Fibroblast of pulmonary artery (primary cell): ENCODE measurements at regions not wholly inside any gene's neighbourhood (a gene's known extent, or its start where the extent isn't known, plus 50 kb on each side); places are given as distances from the start of the nearest gene placed in this dataset.
A peak's percentile ranks its signal among the peaks of the same experiment; 100 is the strongest.

Experiments
- DNase-seq: peaks from one replicate; pipeline ENCODE4 v3.0.0-alpha.2; 2010; ENCODE audit warnings: low read depth
- H3K4me3 ChIP-seq: replicated peaks from 2 replicates; pipeline ENCODE4 v1.5.1; 2011; ENCODE audit warnings: low read depth, mild to moderate bottlenecking, control low read depth, low read length, moderate library complexity
- CTCF ChIP-seq: IDR thresholded peaks from 2 replicates; pipeline ENCODE4 v1.5.1; 2011; ENCODE audit warnings: mild to moderate bottlenecking, control low read depth, low read length, inconsistent platforms; ENCODE audit errors: missing control alignments

GRCh38 chr4:20318909-20319277, 67.2 kb downstream of the SLIT2 start:
- no peak for DNase-seq
- no peak overlapping the region for H3K4me3 ChIP-seq
- no peak for TF ChIP-seq CTCF

GRCh38 chr4:20319825-20320612, 68.3 kb downstream of the SLIT2 start:
- no peak for TF ChIP-seq CTCF
- DNase-seq = no peak
- H3K4me3 ChIP-seq = peak overlapping the region; percentile 27

GRCh38 chr4:20323991-20324390, 72.3 kb downstream of the SLIT2 start:
- no peak for TF ChIP-seq CTCF
- no peak for DNase-seq

GRCh38 chr4:20326460-20326859, 74.8 kb downstream of the SLIT2 start:
- no peak overlapping the region for H3K4me3 ChIP-seq
- TF ChIP-seq CTCF = no peak
- DNase-seq = no peak

More at GRCh38 chr4:20323991-20324390, 72.3 kb downstream of the SLIT2 start:
- H3K4me3 ChIP-seq = no peak overlapping the region

- no peak overlapping the region for H3K4me3 ChIP-seq
- no peak for TF ChIP-seq CTCF
- DNase-seq = no peak
Observed at GRCh38 chr4:20326977-20327376, 75.3 kb downstream of the SLIT2 start.

GRCh38 chr4:20327808-20328207, 76.1 kb downstream of the SLIT2 start:
- DNase-seq = no peak
- no peak for TF ChIP-seq CTCF
- no peak overlapping the region for H3K4me3 ChIP-seq

GRCh38 chr4:20331642-20332041, 79.9 kb downstream of the SLIT2 start:
- peak; percentile 37 for DNase-seq
- no peak overlapping the region for H3K4me3 ChIP-seq
- TF ChIP-seq CTCF = no peak
